K562 (cell line): ENCODE measurements at regions not wholly inside any gene's neighbourhood (a gene's known extent, or its start where the extent isn't known, plus 50 kb on each side); places are given as distances from the start of the nearest gene placed in this dataset.

Experiments used
- CTCF ChIP-seq, 3 experiments: IDR thresholded peaks in 2 of 3; conservative IDR thresholded peaks in 1 of 3; 2 replicates each; pipeline ENCODE4 v1.5.1; 2011 to 2012; ENCODE audit warnings: low read length in 3 of 3, mild to moderate bottlenecking in 3 of 3, control low read depth in 2 of 3, improper control_type of control experiment in 1 of 3, inconsistent platforms in 1 of 3, low read depth in 1 of 3, mixed read lengths in 1 of 3, moderate library complexity in 1 of 3; ENCODE audit not compliant: insufficient read depth in 2 of 3
- EZH2 ChIP-seq: IDR thresholded peaks from 2 replicates; pipeline ENCODE4 v1.6.1; 2012; ENCODE audit warnings: low read depth, mild to moderate bottlenecking, inconsistent platforms, low read length, borderline replicate concordance
- FOS ChIP-seq: IDR thresholded peaks from 3 replicates; pipeline ENCODE4 v1.6.1; 2011; ENCODE audit not compliant: insufficient read length; ENCODE audit errors: extremely low read depth
- MTF1 ChIP-seq: fragments of 250-450 bp; sonication (Bioruptor Pico); IDR thresholded peaks from 2 replicates; pipeline ENCODE4 v1.9.0; 2021; ENCODE audit warnings: moderate library complexity, mild to moderate bottlenecking, inconsistent platforms, borderline replicate concordance
- POLR2AphosphoS5 ChIP-seq: IDR thresholded peaks from 2 replicates; pipeline ENCODE4 v1.6.1; 2011; ENCODE audit warnings: mild to moderate bottlenecking, low read depth, low read length, moderate library complexity; ENCODE audit not compliant: control insufficient read depth, insufficient read depth
- PRDM10 ChIP-seq: fragments of 450-650 bp; IDR thresholded peaks from 2 replicates; pipeline ENCODE4 v1.6.1; 2018; ENCODE audit not compliant: partially characterized antibody

GRCh38 chr6:51480040-51480439 lies 607.4 kb downstream of the PKHD1 start:
- TF ChIP-seq POLR2AphosphoS5 (no peak), CTCF (IDR thresholded peaks at IDR 0.05 in 2 of 3, conservative IDR thresholded peaks at IDR 0.05 in 1 of 3; ENCODE audit: insufficient read depth in 2 of 3, low read depth in 1 of 3, low read length in 3 of 3) (no peak), PRDM10 (no peak), FOS (no peak), MTF1 (CRISPR knock-in tag) (no peak), EZH2 (no peak)
